Neural cell (in vitro differentiated cells): ENCODE measurements at regions not wholly inside any gene's neighbourhood (a gene's known extent, or its start where the extent isn't known, plus 50 kb on each side); places are given as distances from the start of the nearest gene placed in this dataset.

ENCODE experiments used
- H2AFZ ChIP-seq: fragments of 200-600, 300-800 bp; sonication (generic), shearing (Covaris generic); 2 replicates; pipeline ENCODE4 v1.6.0; 2014; ENCODE audit warnings: low read depth, mild to moderate bottlenecking, antibody characterized with exemption, low read length, moderate library complexity
- H3F3A ChIP-seq: fragments of 200-600 bp; shearing (Covaris generic); 2 replicates; pipeline ENCODE4 v1.6.1; 2016; ENCODE audit warnings: mild to moderate bottlenecking, moderate library complexity, mixed read lengths, antibody characterized with exemption, low read length; ENCODE audit not compliant: insufficient read depth, poor library complexity, severe bottlenecking
- H3K27ac ChIP-seq: fragments of 200-600, 300-800 bp; sonication (generic), shearing (Covaris generic); 2 replicates; pipeline ENCODE4 v1.5.1; 2014; ENCODE audit warnings: mild to moderate bottlenecking, low read length, moderate library complexity
- H3K27me3 ChIP-seq: fragments of 300-800, 200-600 bp; sonication (generic), shearing (Covaris generic); 2 replicates; pipeline ENCODE4 v1.6.0; 2014; ENCODE audit warnings: mild to moderate bottlenecking, low read depth, low read length, moderate library complexity; ENCODE audit not compliant: insufficient read depth
- H3K36me3 ChIP-seq: fragments of 300-800, 200-600 bp; sonication (generic), shearing (Covaris generic); 2 replicates; pipeline ENCODE4 v1.5.1; 2014; ENCODE audit warnings: mild to moderate bottlenecking, antibody characterized with exemption, low read length, moderate library complexity; ENCODE audit not compliant: insufficient read depth
- H3K4me2 ChIP-seq: fragments of 300-800, 200-600 bp; sonication (generic), shearing (Covaris generic); 2 replicates; pipeline ENCODE4 v1.6.0; 2014; ENCODE audit warnings: mild to moderate bottlenecking, low read length
- H3K4me3 ChIP-seq: fragments of 300-800, 200-600 bp; sonication (generic), shearing (Covaris generic); 2 replicates; pipeline ENCODE4 v1.5.1; 2014; ENCODE audit warnings: mild to moderate bottlenecking, low read length, moderate library complexity
- H3K79me2 ChIP-seq: fragments of 200-600 bp; shearing (Covaris generic); replicated peaks from 2 replicates; pipeline ENCODE4 v1.6.0; 2014; ENCODE audit warnings: mild to moderate bottlenecking, low read length, moderate library complexity; ENCODE audit not compliant: insufficient read depth
- H3K9ac ChIP-seq: fragments of 300-800, 200-600 bp; sonication (generic), shearing (Covaris generic); 2 replicates; pipeline ENCODE4 v1.6.1; 2016; ENCODE audit warnings: mild to moderate bottlenecking, low read length, mixed read lengths
- H3K9me2 ChIP-seq: fragments of 200-600 bp; shearing (Covaris generic); 2 replicates; pipeline ENCODE4 v1.6.1; 2016; ENCODE audit warnings: mild to moderate bottlenecking, low read length, mixed read lengths; ENCODE audit not compliant: insufficient read depth
- H3K9me3 ChIP-seq: fragments of 200-600, 300-800 bp; sonication (generic), shearing (Covaris generic); 2 replicates; pipeline ENCODE4 v1.6.1; 2016; ENCODE audit warnings: mild to moderate bottlenecking, mixed run types, low read length, moderate library complexity, mixed read lengths
- H4K20me1 ChIP-seq: fragments of 200-600 bp; shearing (Covaris generic); 2 replicates; pipeline ENCODE4 v1.6.1; 2016; ENCODE audit warnings: mild to moderate bottlenecking, mixed run types; ENCODE audit not compliant: insufficient read depth
- EP300 ChIP-seq: fragments of 450-650 bp; conservative IDR thresholded peaks from 2 replicates; pipeline ENCODE4 v1.6.1; 2014; ENCODE audit warnings: antibody characterized with exemption, mild to moderate bottlenecking, moderate library complexity; ENCODE audit not compliant: poor library complexity, severe bottlenecking
- EZH2 ChIP-seq: fragments of 200-600, 300-800 bp; shearing (Covaris generic), sonication (generic); IDR thresholded peaks from 2 replicates; pipeline ENCODE4 v1.6.1; 2014; ENCODE audit warnings: antibody characterized with exemption, low read length, borderline replicate concordance, mild to moderate bottlenecking; ENCODE audit not compliant: insufficient read depth, poor library complexity, severe bottlenecking
- MXI1 ChIP-seq: fragments of 450-650 bp; conservative IDR thresholded peaks from 2 replicates; pipeline ENCODE4 v1.6.1; 2014; ENCODE audit warnings: antibody characterized with exemption, mild to moderate bottlenecking; ENCODE audit not compliant: poor library complexity, severe bottlenecking
- POLR2AphosphoS5 ChIP-seq: IDR thresholded peaks from 2 replicates; pipeline ENCODE4 v1.6.1; 2012
- RAD21 ChIP-seq: fragments of 450-650 bp; conservative IDR thresholded peaks from 2 replicates; pipeline ENCODE4 v1.6.1; 2014; ENCODE audit warnings: antibody characterized with exemption, mild to moderate bottlenecking, moderate library complexity
- SMC3 ChIP-seq: fragments of 450-650 bp; conservative IDR thresholded peaks from 2 replicates; pipeline ENCODE4 v1.6.1; 2014; ENCODE audit warnings: antibody characterized with exemption, mild to moderate bottlenecking, moderate library complexity; ENCODE audit not compliant: poor library complexity
- TAF1 ChIP-seq: IDR thresholded peaks from 2 replicates; pipeline ENCODE4 v1.6.1; 2012; ENCODE audit warnings: low read depth
- TF ChIP-seq, protein P1 (sequence below): IDR thresholded peaks from 2 replicates; pipeline ENCODE4 v1.6.1; 2012; ENCODE audit warnings: borderline replicate concordance
- TF ChIP-seq, protein P2 (sequence below): fragments of 450-650 bp; IDR thresholded peaks from 2 replicates; pipeline ENCODE4 v1.5.1; 2014; ENCODE audit warnings: antibody characterized with exemption, mild to moderate bottlenecking, moderate library complexity; ENCODE audit not compliant: poor library complexity, severe bottlenecking

DNA sequence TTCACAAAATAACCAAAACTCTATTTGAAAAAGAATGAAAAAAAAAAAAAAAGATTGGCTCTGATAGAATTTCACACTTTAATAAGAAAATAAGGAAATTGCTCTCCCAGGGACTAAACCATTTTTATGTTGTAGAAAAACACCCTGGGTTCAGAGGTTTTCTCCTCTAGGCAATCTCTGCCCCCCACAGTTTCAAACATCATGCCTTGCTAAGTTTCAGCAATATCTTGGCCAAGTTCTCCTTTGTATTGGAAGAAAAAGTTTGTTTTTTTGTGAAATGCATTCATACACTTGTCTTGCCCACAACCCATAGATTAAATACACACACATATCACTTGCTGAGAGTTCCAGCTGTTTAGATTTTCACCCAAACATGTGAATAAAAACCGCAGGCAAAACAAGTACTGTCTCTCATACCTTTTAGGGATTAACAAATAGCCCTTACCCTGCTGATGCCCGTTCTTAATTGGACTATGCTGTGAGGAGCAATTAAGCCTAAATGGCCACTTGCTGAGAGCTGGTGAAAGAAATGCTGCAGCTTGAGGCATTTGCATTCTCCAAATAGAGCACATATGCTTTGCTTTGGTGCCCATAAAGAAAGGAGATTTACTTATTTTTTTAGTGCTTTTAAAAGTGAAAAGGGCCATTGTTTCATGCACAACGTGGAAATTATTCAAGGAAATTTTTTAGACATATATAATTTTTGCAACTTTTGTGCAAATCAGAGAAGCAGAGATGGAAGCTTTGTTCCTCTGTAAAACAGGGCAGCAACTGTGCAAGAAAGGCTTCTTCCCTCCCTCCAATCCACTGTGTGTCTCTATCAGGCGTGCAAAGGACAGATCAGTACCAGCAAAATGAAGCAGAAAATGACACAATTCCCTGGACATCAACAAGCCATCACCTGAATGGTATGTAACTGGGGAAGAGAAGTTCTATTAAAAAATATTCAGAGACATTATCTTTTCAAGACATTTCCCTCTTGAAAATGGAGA is 262.4 kb upstream of the KIF2A start:
- no peaks in the 10 kb centered on the region for H4K20me1 ChIP-seq
- no peaks in the 10 kb centered on the region for H3K9me2 ChIP-seq
- no peaks in the 10 kb centered on the region for H3F3A ChIP-seq
- no peak overlapping the region for H3K27ac ChIP-seq
- no peak overlapping the region for H3K4me3 ChIP-seq
- no peak overlapping the region for H2AFZ ChIP-seq
- H3K79me2 ChIP-seq = no peaks in the 10 kb centered on the region
- no peaks in the 10 kb centered on the region for H3K9me3 ChIP-seq
- H3K9ac ChIP-seq = no peak overlapping the region
- H3K4me2 ChIP-seq = no peak overlapping the region
- peaks cover 7% of the 10 kb centered on the region for H3K27me3 ChIP-seq
- H3K36me3 ChIP-seq = no peaks in the 10 kb centered on the region
- TF ChIP-seq TAF1 (no peak), MXI1 (no peak), EP300 (no peak)

DNA sequence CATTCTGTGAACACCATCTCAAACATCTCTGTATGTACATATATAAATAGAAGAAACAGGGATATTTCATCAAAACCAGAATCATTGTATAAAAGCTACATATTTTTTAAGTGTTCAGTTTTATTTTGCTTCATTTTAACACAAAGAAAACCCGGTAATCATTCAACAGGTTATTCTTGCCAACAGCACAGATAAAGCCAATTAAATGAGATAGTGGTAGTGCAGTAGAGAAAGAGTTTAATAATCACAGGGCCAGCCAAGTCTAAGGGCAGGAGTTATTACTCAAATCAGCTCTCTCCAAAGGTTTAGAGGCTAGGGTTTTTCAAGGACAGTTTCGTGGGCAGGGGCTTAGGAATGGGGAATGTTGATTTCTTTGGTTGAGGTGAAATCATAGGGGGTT is 261.0 kb upstream of the KIF2A start:
- Histone ChIP-seq H3K27ac (no peak overlapping the region), H3F3A (no peaks in the 10 kb centered on the region), H4K20me1 (no peaks in the 10 kb centered on the region), H3K79me2 (no peaks in the 10 kb centered on the region), H3K9me3 (no peaks in the 10 kb centered on the region), H3K9me2 (no peaks in the 10 kb centered on the region), H3K4me3 (no peak overlapping the region), H2AFZ (no peak overlapping the region), H3K36me3 (no peaks in the 10 kb centered on the region), H3K27me3 (peaks cover 3% of the 10 kb centered on the region), H3K4me2 (no peak overlapping the region), H3K9ac (no peak overlapping the region)
- no peak for TF ChIP-seq SMC3
- TF ChIP-seq POLR2AphosphoS5 = no peak
- no peak for TF ChIP-seq TAF1
- TF ChIP-seq, protein P1, sequence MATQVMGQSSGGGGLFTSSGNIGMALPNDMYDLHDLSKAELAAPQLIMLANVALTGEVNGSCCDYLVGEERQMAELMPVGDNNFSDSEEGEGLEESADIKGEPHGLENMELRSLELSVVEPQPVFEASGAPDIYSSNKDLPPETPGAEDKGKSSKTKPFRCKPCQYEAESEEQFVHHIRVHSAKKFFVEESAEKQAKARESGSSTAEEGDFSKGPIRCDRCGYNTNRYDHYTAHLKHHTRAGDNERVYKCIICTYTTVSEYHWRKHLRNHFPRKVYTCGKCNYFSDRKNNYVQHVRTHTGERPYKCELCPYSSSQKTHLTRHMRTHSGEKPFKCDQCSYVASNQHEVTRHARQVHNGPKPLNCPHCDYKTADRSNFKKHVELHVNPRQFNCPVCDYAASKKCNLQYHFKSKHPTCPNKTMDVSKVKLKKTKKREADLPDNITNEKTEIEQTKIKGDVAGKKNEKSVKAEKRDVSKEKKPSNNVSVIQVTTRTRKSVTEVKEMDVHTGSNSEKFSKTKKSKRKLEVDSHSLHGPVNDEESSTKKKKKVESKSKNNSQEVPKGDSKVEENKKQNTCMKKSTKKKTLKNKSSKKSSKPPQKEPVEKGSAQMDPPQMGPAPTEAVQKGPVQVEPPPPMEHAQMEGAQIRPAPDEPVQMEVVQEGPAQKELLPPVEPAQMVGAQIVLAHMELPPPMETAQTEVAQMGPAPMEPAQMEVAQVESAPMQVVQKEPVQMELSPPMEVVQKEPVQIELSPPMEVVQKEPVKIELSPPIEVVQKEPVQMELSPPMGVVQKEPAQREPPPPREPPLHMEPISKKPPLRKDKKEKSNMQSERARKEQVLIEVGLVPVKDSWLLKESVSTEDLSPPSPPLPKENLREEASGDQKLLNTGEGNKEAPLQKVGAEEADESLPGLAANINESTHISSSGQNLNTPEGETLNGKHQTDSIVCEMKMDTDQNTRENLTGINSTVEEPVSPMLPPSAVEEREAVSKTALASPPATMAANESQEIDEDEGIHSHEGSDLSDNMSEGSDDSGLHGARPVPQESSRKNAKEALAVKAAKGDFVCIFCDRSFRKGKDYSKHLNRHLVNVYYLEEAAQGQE = no peak
- no peak for TF ChIP-seq MXI1
- TF ChIP-seq, protein P2, sequence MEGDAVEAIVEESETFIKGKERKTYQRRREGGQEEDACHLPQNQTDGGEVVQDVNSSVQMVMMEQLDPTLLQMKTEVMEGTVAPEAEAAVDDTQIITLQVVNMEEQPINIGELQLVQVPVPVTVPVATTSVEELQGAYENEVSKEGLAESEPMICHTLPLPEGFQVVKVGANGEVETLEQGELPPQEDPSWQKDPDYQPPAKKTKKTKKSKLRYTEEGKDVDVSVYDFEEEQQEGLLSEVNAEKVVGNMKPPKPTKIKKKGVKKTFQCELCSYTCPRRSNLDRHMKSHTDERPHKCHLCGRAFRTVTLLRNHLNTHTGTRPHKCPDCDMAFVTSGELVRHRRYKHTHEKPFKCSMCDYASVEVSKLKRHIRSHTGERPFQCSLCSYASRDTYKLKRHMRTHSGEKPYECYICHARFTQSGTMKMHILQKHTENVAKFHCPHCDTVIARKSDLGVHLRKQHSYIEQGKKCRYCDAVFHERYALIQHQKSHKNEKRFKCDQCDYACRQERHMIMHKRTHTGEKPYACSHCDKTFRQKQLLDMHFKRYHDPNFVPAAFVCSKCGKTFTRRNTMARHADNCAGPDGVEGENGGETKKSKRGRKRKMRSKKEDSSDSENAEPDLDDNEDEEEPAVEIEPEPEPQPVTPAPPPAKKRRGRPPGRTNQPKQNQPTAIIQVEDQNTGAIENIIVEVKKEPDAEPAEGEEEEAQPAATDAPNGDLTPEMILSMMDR = no peak
- TF ChIP-seq EZH2 = no peak
- TF ChIP-seq EP300 = no peak
- TF ChIP-seq RAD21 = no peak
